Keratinocyte (primary cell): ENCODE measurements at regions not wholly inside any gene's neighbourhood (a gene's known extent, or its start where the extent isn't known, plus 50 kb on each side); places are given as distances from the start of the nearest gene placed in this dataset.

Experiments
- DNase-seq: peaks from one replicate; pipeline ENCODE4 v3.0.0-alpha.2; 2011; ENCODE audit warnings: low read depth, missing footprints, low spot score
- FAIRE-seq: peaks from 2 replicates; lab custom pipeline; 2011; peaks lifted over from hg19 to GRCh38; lab: Jason Lieb, UNC
- H2AFZ ChIP-seq: 2 replicates; pipeline ENCODE4 v1.6.0; 2012; ENCODE audit warnings: low read length, control low read depth, inconsistent platforms; ENCODE audit not compliant: control insufficient read depth
- H3K27ac ChIP-seq: 2 replicates; pipeline ENCODE4 v1.5.1; 2011; ENCODE audit warnings: low read length; ENCODE audit not compliant: control insufficient read depth, insufficient read depth
- H3K27me3 ChIP-seq: 3 replicates; pipeline ENCODE4 v1.6.0; 2011; ENCODE audit warnings: low read length; ENCODE audit not compliant: control insufficient read depth, insufficient read depth; ENCODE audit errors: extremely low read depth
- H3K36me3 ChIP-seq, 2 experiments: 2 replicates in 1 of 2; 3 replicates in 1 of 2; pipeline ENCODE4 v1.5.1; 2011; ENCODE audit warnings: low read length in 2 of 2, mild to moderate bottlenecking in 1 of 2; ENCODE audit not compliant: control insufficient read depth in 2 of 2, insufficient read depth in 2 of 2; ENCODE audit errors: extremely low read depth in 1 of 2
- H3K4me1 ChIP-seq: 3 replicates; pipeline ENCODE4 v1.5.1; 2011; ENCODE audit warnings: low read length; ENCODE audit not compliant: control insufficient read depth, insufficient read depth; ENCODE audit errors: extremely low read depth
- H3K4me2 ChIP-seq: 3 replicates; pipeline ENCODE4 v1.6.0; 2011; ENCODE audit warnings: low read depth, low read length; ENCODE audit not compliant: control insufficient read depth, insufficient read depth; ENCODE audit errors: extremely low read depth
- H3K4me3 ChIP-seq, 3 experiments: fragments of 200-600 bp in 1 of 3; sonication (generic) in 1 of 3; 2 replicates in 2 of 3; 3 replicates in 1 of 3; pipeline ENCODE4 v1.5.1; 2011 to 2016; ENCODE audit warnings: low read length in 3 of 3, mild to moderate bottlenecking in 3 of 3, control low read depth in 2 of 3, inconsistent platforms in 1 of 3, low read depth in 1 of 3, mixed read lengths in 1 of 3, mixed run types in 1 of 3, moderate library complexity in 1 of 3; ENCODE audit not compliant: control insufficient read depth in 2 of 3, insufficient read depth in 2 of 3; ENCODE audit errors: extremely low read depth in 1 of 3
- H3K79me2 ChIP-seq: 2 replicates; pipeline ENCODE4 v1.6.0; 2012; ENCODE audit warnings: low read length; ENCODE audit not compliant: control insufficient read depth, insufficient read depth
- H3K9ac ChIP-seq: 3 replicates; pipeline ENCODE4 v1.6.0; 2011; ENCODE audit warnings: low read length; ENCODE audit not compliant: control insufficient read depth, insufficient read depth; ENCODE audit errors: extremely low read depth
- H3K9me1 ChIP-seq: 3 replicates; pipeline ENCODE4 v1.6.0; 2011; ENCODE audit warnings: low read length; ENCODE audit not compliant: control insufficient read depth, insufficient read depth; ENCODE audit errors: extremely low read depth
- H3K9me3 ChIP-seq: 2 replicates; pipeline ENCODE4 v1.5.1; 2012; ENCODE audit warnings: low read depth, low read length; ENCODE audit not compliant: control insufficient read depth
- H4K20me1 ChIP-seq: 3 replicates; pipeline ENCODE4 v1.6.0; 2011; ENCODE audit warnings: low read length; ENCODE audit not compliant: control insufficient read depth, insufficient read depth; ENCODE audit errors: extremely low read depth
- EZH2 ChIP-seq: IDR thresholded peaks from one replicate; pipeline ENCODE4 v1.6.1; 2012; ENCODE audit warnings: inconsistent platforms, mild to moderate bottlenecking, low read length, moderate library complexity
- dilution Hi-C: fragments of 300-500 bp; cut with MboI; formaldehyde crosslinking; loops from one replicate; pipeline ENCODE4 v1.7.0; 2020; ENCODE audit warnings: low sequenced_read_pairs; ENCODE audit not compliant: extremely low pct_ligation_motif_present
- TF ChIP-seq, protein P1 (sequence below), 3 experiments: IDR thresholded peaks in 1 of 3; conservative IDR thresholded peaks in 1 of 3; optimal IDR thresholded peaks in 1 of 3; 2 replicates in 2 of 3; 3 replicates in 1 of 3; pipeline versions ENCODE3 to v1.5.1; 2011; ENCODE audit warnings: low read length in 3 of 3, mild to moderate bottlenecking in 3 of 3, moderate library complexity in 2 of 3, control low read depth in 1 of 3, inconsistent platforms in 1 of 3; ENCODE audit not compliant: insufficient read depth in 2 of 3; ENCODE audit errors: extremely low read depth in 1 of 3

DNA sequence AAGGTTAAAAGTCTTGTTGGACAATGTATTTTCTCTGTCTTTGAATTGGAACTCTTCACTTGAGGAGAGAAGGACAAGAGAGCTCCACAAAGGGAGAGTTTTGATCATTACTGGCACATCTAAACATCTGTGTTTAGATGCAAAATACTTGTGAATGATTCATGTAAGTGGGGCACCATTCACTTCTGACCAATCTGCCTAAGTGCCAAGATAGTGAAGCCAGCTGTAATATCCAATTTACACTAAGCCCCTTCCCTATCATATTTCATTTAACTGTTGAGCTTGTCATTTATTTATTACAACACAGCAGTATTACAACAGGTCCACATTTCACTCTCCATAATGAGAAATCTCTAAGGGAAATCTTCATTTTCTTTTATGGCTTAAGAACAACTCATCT, 832.3 kb upstream of the GOT2 start:
- H3K4me2 ChIP-seq, result no peak overlapping the region
- no peak for FAIRE-seq
- no peaks in the 10 kb centered on the region for H3K9me3 ChIP-seq
- H4K20me1 ChIP-seq, result no peaks in the 10 kb centered on the region
- no peaks in the 10 kb centered on the region for H3K36me3 ChIP-seq
- no peaks in the 10 kb centered on the region for H3K4me1 ChIP-seq
- no peaks in the 10 kb centered on the region for H3K9me1 ChIP-seq
- no peaks in the 10 kb centered on the region for H3K79me2 ChIP-seq
- dilution Hi-C loops, result no loop called here
- DNase-seq, result no peak
- H3K4me3 ChIP-seq, result no peak overlapping the region
- H2AFZ ChIP-seq, result no peak overlapping the region
- H3K9ac ChIP-seq, result no peak overlapping the region
- H3K27ac ChIP-seq, result no peak overlapping the region
- TF ChIP-seq EZH2, result no peak
- TF ChIP-seq, protein P1, sequence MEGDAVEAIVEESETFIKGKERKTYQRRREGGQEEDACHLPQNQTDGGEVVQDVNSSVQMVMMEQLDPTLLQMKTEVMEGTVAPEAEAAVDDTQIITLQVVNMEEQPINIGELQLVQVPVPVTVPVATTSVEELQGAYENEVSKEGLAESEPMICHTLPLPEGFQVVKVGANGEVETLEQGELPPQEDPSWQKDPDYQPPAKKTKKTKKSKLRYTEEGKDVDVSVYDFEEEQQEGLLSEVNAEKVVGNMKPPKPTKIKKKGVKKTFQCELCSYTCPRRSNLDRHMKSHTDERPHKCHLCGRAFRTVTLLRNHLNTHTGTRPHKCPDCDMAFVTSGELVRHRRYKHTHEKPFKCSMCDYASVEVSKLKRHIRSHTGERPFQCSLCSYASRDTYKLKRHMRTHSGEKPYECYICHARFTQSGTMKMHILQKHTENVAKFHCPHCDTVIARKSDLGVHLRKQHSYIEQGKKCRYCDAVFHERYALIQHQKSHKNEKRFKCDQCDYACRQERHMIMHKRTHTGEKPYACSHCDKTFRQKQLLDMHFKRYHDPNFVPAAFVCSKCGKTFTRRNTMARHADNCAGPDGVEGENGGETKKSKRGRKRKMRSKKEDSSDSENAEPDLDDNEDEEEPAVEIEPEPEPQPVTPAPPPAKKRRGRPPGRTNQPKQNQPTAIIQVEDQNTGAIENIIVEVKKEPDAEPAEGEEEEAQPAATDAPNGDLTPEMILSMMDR (optimal IDR thresholded peaks at IDR 0.05 in 1 of 3, IDR thresholded peaks at IDR 0.05 in 1 of 3, conservative IDR thresholded peaks at IDR 0.05 in 1 of 3; ENCODE audit: extremely low read depth in 1 of 3, insufficient read depth in 2 of 3, low read length in 3 of 3), result no peak
- no peaks in the 10 kb centered on the region for H3K27me3 ChIP-seq

DNA sequence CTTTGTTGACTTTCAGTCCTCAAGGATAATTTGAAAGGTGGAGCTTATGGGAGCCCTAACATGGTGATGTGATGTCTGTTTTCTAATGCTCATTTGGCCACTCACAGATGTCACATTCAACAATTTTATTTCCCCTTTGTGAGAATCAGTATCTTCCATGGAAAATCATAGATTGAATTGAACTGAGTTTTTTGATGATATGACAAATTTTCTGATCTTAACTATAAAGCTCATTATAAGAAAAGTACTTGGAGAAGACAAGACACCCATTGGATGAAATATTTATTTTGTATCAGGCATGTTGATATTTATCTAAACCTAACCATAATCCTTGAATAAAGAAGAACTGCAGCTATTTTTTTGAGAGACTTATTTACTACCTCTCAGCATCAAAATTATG, 824.6 kb upstream of the GOT2 start:
- FAIRE-seq, result no peak

More for the DNA sequence above, 824.6 kb upstream of the GOT2 start:
- Histone ChIP-seq H3K36me3 (no peaks in the 10 kb centered on the region), H3K4me2 (no peak overlapping the region), H3K9ac (no peak overlapping the region), H3K79me2 (no peaks in the 10 kb centered on the region), H3K9me1 (no peaks in the 10 kb centered on the region), H3K27ac (no peak overlapping the region), H4K20me1 (no peaks in the 10 kb centered on the region), H3K4me1 (no peaks in the 10 kb centered on the region), H3K4me3 (no peak overlapping the region), H3K27me3 (no peaks in the 10 kb centered on the region), H3K9me3 (no peaks in the 10 kb centered on the region), H2AFZ (no peak overlapping the region)
- no peak for DNase-seq
- dilution Hi-C loops, result no loop called here
- no peak for TF ChIP-seq EZH2
- TF ChIP-seq, protein P1 (optimal IDR thresholded peaks at IDR 0.05 in 1 of 3, IDR thresholded peaks at IDR 0.05 in 1 of 3, conservative IDR thresholded peaks at IDR 0.05 in 1 of 3; ENCODE audit: extremely low read depth in 1 of 3, insufficient read depth in 2 of 3, low read length in 3 of 3), result no peak
